HEK293 (cell line): ENCODE measurements at regions not wholly inside any gene's neighbourhood (a gene's known extent, or its start where the extent isn't known, plus 50 kb on each side); places are given as distances from the start of the nearest gene placed in this dataset.

ENCODE experiments used
- CTCF ChIA-PET: fragments of 350-600 bp; formaldehyde crosslinking; extraction: SDS; loops from one replicate; lab custom pipeline; 2021; ENCODE audit warnings: antibody characterized with exemption; lab: Yijun Ruan, JAX
- POLR2A ChIA-PET: fragments of 300-600 bp; formaldehyde crosslinking; extraction: SDS; loops from one replicate; lab custom pipeline; 2020; ENCODE audit warnings: antibody characterized with exemption, inconsistent platforms; lab: Yijun Ruan, JAX
- H3K27ac ChIP-seq: fragments of 200-500 bp; sonication (Bioruptor generic); 2 replicates; pipeline ENCODE4 v1.5.1; 2014; ENCODE audit warnings: low read depth, low read length, control low read depth, inconsistent platforms; ENCODE audit errors: extremely low read depth
- H3K36me3 ChIP-seq, 2 experiments: fragments of 200-500 bp in 1 of 2; sonication (Bioruptor generic) in 1 of 2; 1 replicate in 1 of 2; 2 replicates in 1 of 2; pipeline ENCODE4 v1.5.1; 2014 to 2017; ENCODE audit warnings: inconsistent platforms in 2 of 2, low read length in 2 of 2; ENCODE audit not compliant: control insufficient read depth in 2 of 2, insufficient read depth in 1 of 2
- H3K4me1 ChIP-seq: fragments of 200-500 bp; sonication (Bioruptor generic); 2 replicates; pipeline ENCODE4 v1.5.1; 2014; ENCODE audit warnings: mild to moderate bottlenecking, low read length, inconsistent platforms; ENCODE audit not compliant: control insufficient read depth, insufficient read depth
- H3K4me3 ChIP-seq: 2 replicates; pipeline ENCODE4 v1.5.1; 2011; ENCODE audit warnings: low read depth, mild to moderate bottlenecking, control low read depth, low read length, moderate library complexity
- H3K9me3 ChIP-seq: fragments of 200-500 bp; sonication (Bioruptor generic); 2 replicates; pipeline ENCODE4 v1.5.1; 2014; ENCODE audit warnings: low read depth, low read length, inconsistent platforms; ENCODE audit not compliant: control insufficient read depth, insufficient read depth
- GFI1B ChIP-seq: fragments of 450-650 bp; formaldehyde crosslinking; IDR thresholded peaks from 2 replicates; pipeline ENCODE4 v1.5.1; 2016; ENCODE audit warnings: missing biosample characterization, missing genetic modification characterization
- KLF1 ChIP-seq: fragments of 450-650 bp; formaldehyde crosslinking; IDR thresholded peaks from 2 replicates; pipeline ENCODE4 v1.5.1; 2016; ENCODE audit warnings: missing biosample characterization, missing genetic modification characterization
- MYNN ChIP-seq: fragments of 450-650 bp; formaldehyde crosslinking; IDR thresholded peaks from 2 replicates; pipeline ENCODE4 v1.5.1; 2016; ENCODE audit warnings: missing biosample characterization, missing genetic modification characterization, borderline replicate concordance
- PRDM1 ChIP-seq: fragments of 450-650 bp; formaldehyde crosslinking; IDR thresholded peaks from 2 replicates; pipeline ENCODE4; 2016; ENCODE audit warnings: missing biosample characterization, missing genetic modification characterization
- ZBTB6 ChIP-seq: fragments of 450-650 bp; formaldehyde crosslinking; IDR thresholded peaks from 2 replicates; pipeline ENCODE4 v1.5.1; 2017; ENCODE audit warnings: missing biosample characterization, missing genetic modification characterization
- ZNF157 ChIP-seq: fragments of 450-650 bp; formaldehyde crosslinking; IDR thresholded peaks from 2 replicates; pipeline ENCODE4 v1.5.1; 2016; ENCODE audit warnings: missing biosample characterization, missing genetic modification characterization
- ZNF394 ChIP-seq: fragments of 450-650 bp; formaldehyde crosslinking; IDR thresholded peaks from 2 replicates; pipeline ENCODE4 v1.5.1; 2016; ENCODE audit warnings: missing biosample characterization, missing genetic modification characterization, mild to moderate bottlenecking, moderate library complexity, borderline replicate concordance
- ZNF518A ChIP-seq: fragments of 450-650 bp; formaldehyde crosslinking; conservative IDR thresholded peaks from 2 replicates; pipeline ENCODE4 v1.5.1; 2016; ENCODE audit warnings: low read depth, missing biosample characterization, missing genetic modification characterization
- ZNF521 ChIP-seq: fragments of 450-650 bp; formaldehyde crosslinking; IDR thresholded peaks from 2 replicates; pipeline ENCODE4 v1.5.1; 2017; ENCODE audit warnings: missing biosample characterization, mild to moderate bottlenecking, missing genetic modification characterization
- ZNF600 ChIP-seq: fragments of 450-650 bp; formaldehyde crosslinking; IDR thresholded peaks from 2 replicates; pipeline ENCODE4 v1.5.1; 2016; ENCODE audit warnings: missing biosample characterization, missing genetic modification characterization
- ZNF645 ChIP-seq: fragments of 450-650 bp; formaldehyde crosslinking; IDR thresholded peaks from 2 replicates; pipeline ENCODE4; 2016; ENCODE audit warnings: missing biosample characterization, missing genetic modification characterization
- ZNF707 ChIP-seq: fragments of 450-650 bp; formaldehyde crosslinking; IDR thresholded peaks from 2 replicates; pipeline ENCODE4 v1.5.1; 2016; ENCODE audit warnings: missing biosample characterization, missing genetic modification characterization
- ZNF76 ChIP-seq: fragments of 450-650 bp; formaldehyde crosslinking; IDR thresholded peaks from 2 replicates; pipeline ENCODE4; 2016; ENCODE audit warnings: low read depth, missing biosample characterization, missing genetic modification characterization, borderline replicate concordance
- ZNF776 ChIP-seq: fragments of 450-650 bp; formaldehyde crosslinking; IDR thresholded peaks from 2 replicates; pipeline ENCODE4 v1.5.0; 2017; ENCODE audit warnings: missing biosample characterization, missing genetic modification characterization, borderline replicate concordance
- ZNF791 ChIP-seq: fragments of 450-650 bp; formaldehyde crosslinking; IDR thresholded peaks from 2 replicates; pipeline ENCODE4 v1.5.1; 2016; ENCODE audit warnings: missing biosample characterization, missing genetic modification characterization
- ZNF843 ChIP-seq: fragments of 450-650 bp; formaldehyde crosslinking; IDR thresholded peaks from 2 replicates; pipeline ENCODE4 v1.5.1; 2016; ENCODE audit warnings: missing biosample characterization, missing genetic modification characterization

GRCh38 chr7:156487811-156488533 is 152.6 kb upstream of the RNF32 start:
- H3K36me3 ChIP-seq: no peaks in the 10 kb centered on the region
- TF ChIP-seq GFI1B (tag by site-specific recombination) (no peak), KLF1 (peak; percentile 82)
- H3K4me3 ChIP-seq: no peak overlapping the region
- ChIA-PET CTCF (interaction anchor here (0.6 kb wide), 1 partner anchor 414 kb away, joined by 6 read pairs; no protein-coding TSS in a partner anchor), POLR2A (no interaction called here)
- no peak overlapping the region for H3K27ac ChIP-seq
- no peaks in the 10 kb centered on the region for H3K4me1 ChIP-seq
- H3K9me3 ChIP-seq: no peaks in the 10 kb centered on the region

- no peak overlapping the region for H3K27ac ChIP-seq
- ChIA-PET POLR2A (no interaction called here), CTCF (no interaction called here)
- H3K4me1 ChIP-seq: no peaks in the 10 kb centered on the region
- H3K36me3 ChIP-seq: no peaks in the 10 kb centered on the region
- TF ChIP-seq ZNF843 (tag by site-specific recombination) (no peak), ZNF645 (tag by site-specific recombination) (no peak), ZNF76 (tag by site-specific recombination) (no peak), PRDM1 (tag by site-specific recombination) (no peak)
- H3K9me3 ChIP-seq: no peaks in the 10 kb centered on the region
- no peak overlapping the region for H3K4me3 ChIP-seq
Observed at GRCh38 chr7:156480671-156481070, 159.9 kb upstream of the RNF32 start.

- Histone ChIP-seq H3K36me3 (no peaks in the 10 kb centered on the region), H3K9me3 (no peaks in the 10 kb centered on the region), H3K4me1 (no peaks in the 10 kb centered on the region), H3K4me3 (no peak overlapping the region), H3K27ac (no peak overlapping the region)
- CTCF ChIA-PET: no interaction called here
- POLR2A ChIA-PET: no interaction called here
- no peak for TF ChIP-seq ZNF600 (tag by site-specific recombination)
- no peak for TF ChIP-seq MYNN
- TF ChIP-seq ZNF776 (tag by site-specific recombination): no peak
- TF ChIP-seq ZNF707: no peak
Observed at GRCh38 chr7:156479596-156479995, 161.0 kb upstream of the RNF32 start.

- Histone ChIP-seq H3K4me3 (no peak overlapping the region), H3K4me1 (no peaks in the 10 kb centered on the region), H3K27ac (no peak overlapping the region), H3K9me3 (no peaks in the 10 kb centered on the region), H3K36me3 (no peaks in the 10 kb centered on the region)
- ChIA-PET CTCF (interaction anchor here (0.7 to 1.5 kb wide), 2 partner anchors 26 to 657 kb away, joined by 4 read pairs; no protein-coding TSS in a partner anchor), POLR2A (no interaction called here)
- TF ChIP-seq ZNF157 (tag by site-specific recombination): no peak
- no peak for TF ChIP-seq ZNF791 (tag by site-specific recombination)
- no peak for TF ChIP-seq ZNF521 (tag by site-specific recombination)
- no peak for TF ChIP-seq ZBTB6 (tag by site-specific recombination)
- TF ChIP-seq ZNF518A (tag by site-specific recombination): no peak
- TF ChIP-seq ZNF394 (tag by site-specific recombination): no peak
Observed at GRCh38 chr7:156478486-156478885, 162.1 kb upstream of the RNF32 start.
